ENCODE measurements at regions not wholly inside any gene's neighbourhood (a gene's known extent, or its start where the extent isn't known, plus 50 kb on each side); places are given as distances from the start of the nearest gene placed in this dataset.

GRCh38 chr9:80492221-80492620, 920.5 kb downstream of the TLE4 start:
- TF ChIP-seq, protein P1, sequence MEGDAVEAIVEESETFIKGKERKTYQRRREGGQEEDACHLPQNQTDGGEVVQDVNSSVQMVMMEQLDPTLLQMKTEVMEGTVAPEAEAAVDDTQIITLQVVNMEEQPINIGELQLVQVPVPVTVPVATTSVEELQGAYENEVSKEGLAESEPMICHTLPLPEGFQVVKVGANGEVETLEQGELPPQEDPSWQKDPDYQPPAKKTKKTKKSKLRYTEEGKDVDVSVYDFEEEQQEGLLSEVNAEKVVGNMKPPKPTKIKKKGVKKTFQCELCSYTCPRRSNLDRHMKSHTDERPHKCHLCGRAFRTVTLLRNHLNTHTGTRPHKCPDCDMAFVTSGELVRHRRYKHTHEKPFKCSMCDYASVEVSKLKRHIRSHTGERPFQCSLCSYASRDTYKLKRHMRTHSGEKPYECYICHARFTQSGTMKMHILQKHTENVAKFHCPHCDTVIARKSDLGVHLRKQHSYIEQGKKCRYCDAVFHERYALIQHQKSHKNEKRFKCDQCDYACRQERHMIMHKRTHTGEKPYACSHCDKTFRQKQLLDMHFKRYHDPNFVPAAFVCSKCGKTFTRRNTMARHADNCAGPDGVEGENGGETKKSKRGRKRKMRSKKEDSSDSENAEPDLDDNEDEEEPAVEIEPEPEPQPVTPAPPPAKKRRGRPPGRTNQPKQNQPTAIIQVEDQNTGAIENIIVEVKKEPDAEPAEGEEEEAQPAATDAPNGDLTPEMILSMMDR (IDR thresholded peaks at IDR 0.05): no peak
- TF ChIP-seq TCF7L2 (IDR thresholded peaks at IDR 0.05; ENCODE audit: low read depth, low read length) (no peak), POLR2AphosphoS5 (IDR thresholded peaks at IDR 0.05; ENCODE audit: low read depth, low read length) (no peak), REST (IDR thresholded peaks at IDR 0.05; ENCODE audit: insufficient read depth in 1 of 2, low read depth in 2 of 2, low read length in 1 of 2) (no peak), SIN3A (IDR thresholded peaks at IDR 0.05; ENCODE audit: borderline replicate concordance, insufficient read depth, low read depth, low read length) (no peak)
- in situ Hi-C loops (cut with HindIII; ENCODE audit: low pct_unique_long_range_greater_than_20kb, low sequenced_read_pairs): no loop called here
- H3K36me3 ChIP-seq (ENCODE audit: control insufficient read depth, insufficient read depth, low read length): no peaks in the 10 kb centered on the region
- no peaks in the 10 kb centered on the region for H3K4me1 ChIP-seq (ENCODE audit: control insufficient read depth, insufficient read depth, low read length)
- H3K27me3 ChIP-seq (ENCODE audit: control insufficient read depth, insufficient read depth, low read length): no peaks in the 10 kb centered on the region
- H3K27ac ChIP-seq (ENCODE audit: low read length): no peak overlapping the region
- no TSS peak for BruUV-seq (replicated peaks)
- H3K4me3 ChIP-seq (ENCODE audit: low read depth in 2 of 2, low read length in 2 of 2): no peak overlapping the region
- H3K9me3 ChIP-seq (ENCODE audit: control insufficient read depth, insufficient read depth, low read depth, low read length): no peaks in the 10 kb centered on the region
- DNase-seq (ENCODE audit: low read depth, low spot score) (no peak), ATAC-seq (no peak)
- ChIA-PET POLR2A (no interaction called here), CTCF (no interaction called here)
- intact Hi-C loops (cut with micrococcal nuclease; ENCODE audit: unreplicated experiment): no loop called here

DNA sequence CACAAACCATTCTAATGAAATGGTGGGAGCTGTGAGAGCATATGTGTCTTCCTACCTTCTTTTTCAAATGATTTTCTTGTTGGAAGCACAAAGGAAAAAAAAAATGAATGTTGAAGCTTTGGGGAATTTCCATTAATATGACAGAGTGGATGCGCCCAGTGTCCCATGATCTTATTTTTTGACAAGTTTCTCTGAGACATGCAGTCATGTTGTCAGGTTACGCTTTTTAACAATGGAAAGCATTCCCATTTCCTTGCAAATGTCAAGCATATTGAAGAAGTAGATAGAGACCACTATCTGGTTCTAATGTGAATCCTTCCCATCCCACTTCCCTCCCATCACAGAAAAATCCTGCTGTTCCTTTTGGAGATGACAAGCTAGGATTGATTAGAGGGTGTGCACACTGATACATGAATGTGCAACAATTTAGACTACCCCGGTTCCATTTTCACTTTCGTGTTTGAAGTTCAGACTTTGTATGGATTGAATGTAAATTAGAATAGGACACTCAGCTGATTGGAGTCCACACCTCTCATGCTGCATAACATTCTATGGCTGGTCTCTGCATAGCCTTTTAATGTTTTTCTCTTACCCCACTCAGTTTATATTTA, 919.4 kb downstream of the TLE4 start:
- POLR2A ChIA-PET: no interaction called here
- ATAC-seq: no peak
- CTCF ChIA-PET: no interaction called here
- TF ChIP-seq, protein P1 (IDR thresholded peaks at IDR 0.05): no peak
- no peak for TF ChIP-seq POLR2AphosphoS5 (IDR thresholded peaks at IDR 0.05; ENCODE audit: low read depth, low read length)
- no peak for TF ChIP-seq SIN3A (IDR thresholded peaks at IDR 0.05; ENCODE audit: borderline replicate concordance, insufficient read depth, low read depth, low read length)
- TF ChIP-seq TCF7L2 (IDR thresholded peaks at IDR 0.05; ENCODE audit: low read depth, low read length): no peak
- no peak for TF ChIP-seq REST (IDR thresholded peaks at IDR 0.05; ENCODE audit: insufficient read depth in 1 of 2, low read depth in 2 of 2, low read length in 1 of 2)
- DNase-seq (ENCODE audit: low read depth, low spot score): no peak
- intact Hi-C loops (cut with micrococcal nuclease; ENCODE audit: unreplicated experiment): no loop called here
- Histone ChIP-seq H3K27me3 (ENCODE audit: control insufficient read depth, insufficient read depth, low read length) (no peaks in the 10 kb centered on the region), H3K4me1 (ENCODE audit: control insufficient read depth, insufficient read depth, low read length) (no peaks in the 10 kb centered on the region), H3K27ac (ENCODE audit: low read length) (no peak overlapping the region), H3K36me3 (ENCODE audit: control insufficient read depth, insufficient read depth, low read length) (no peaks in the 10 kb centered on the region), H3K9me3 (ENCODE audit: control insufficient read depth, insufficient read depth, low read depth, low read length) (no peaks in the 10 kb centered on the region), H3K4me3 (ENCODE audit: low read depth in 2 of 2, low read length in 2 of 2) (no peak overlapping the region)
- no TSS peak for BruUV-seq (replicated peaks)
- in situ Hi-C loops (cut with HindIII; ENCODE audit: low pct_unique_long_range_greater_than_20kb, low sequenced_read_pairs): no loop called here

Measured in Panc1 (cell line).